ENCODE measurements at regions not wholly inside any gene's neighbourhood (a gene's known extent, or its start where the extent isn't known, plus 50 kb on each side); places are given as distances from the start of the nearest gene placed in this dataset.

GRCh38 chr5:3825531-3826451 is 230.2 kb downstream of the IRX1 start:
- DNase-seq (ENCODE audit: low read depth, low spot score), result no peak

GRCh38 chr5:3827624-3828023 is 232.0 kb downstream of the IRX1 start:
- DNase-seq (ENCODE audit: low read depth, low spot score), result no peak

GRCh38 chr5:3828761-3829160 is 233.1 kb downstream of the IRX1 start:
- no peak for DNase-seq (ENCODE audit: low read depth, low spot score)

GRCh38 chr5:3833566-3833965 is 237.9 kb downstream of the IRX1 start:
- DNase-seq (ENCODE audit: low read depth, low spot score), result no peak

- DNase-seq (ENCODE audit: low read depth, low spot score), result no peak
Measured at GRCh38 chr5:3835811-3836210, 240.2 kb downstream of the IRX1 start.

GRCh38 chr5:3836528-3836927 is 240.9 kb downstream of the IRX1 start:
- DNase-seq (ENCODE audit: low read depth, low spot score), result no peak

- no peak for DNase-seq (ENCODE audit: low read depth, low spot score)
Measured at GRCh38 chr5:3837506-3837905, 241.9 kb downstream of the IRX1 start.

GRCh38 chr5:3839151-3839550 is 243.5 kb downstream of the IRX1 start:
- DNase-seq (ENCODE audit: low read depth, low spot score), result no peak

- DNase-seq (ENCODE audit: low read depth, low spot score), result no peak
Measured at GRCh38 chr5:3842591-3842990, 247.0 kb downstream of the IRX1 start.

- DNase-seq (ENCODE audit: low read depth, low spot score), result no peak
Measured at GRCh38 chr5:3843706-3844105, 248.1 kb downstream of the IRX1 start.

- no peak for DNase-seq (ENCODE audit: low read depth, low spot score)
Measured at GRCh38 chr5:3844266-3844665, 248.6 kb downstream of the IRX1 start.

- no peak for DNase-seq (ENCODE audit: low read depth, low spot score)
Measured at GRCh38 chr5:3845230-3845629, 249.6 kb downstream of the IRX1 start.

GRCh38 chr5:3852161-3852916 is 256.7 kb downstream of the IRX1 start:
- DNase-seq (ENCODE audit: low read depth, low spot score), result no peak

- no peak for DNase-seq (ENCODE audit: low read depth, low spot score)
Measured at GRCh38 chr5:3853362-3853761, 257.7 kb downstream of the IRX1 start.

- no peak for DNase-seq (ENCODE audit: low read depth, low spot score)
Measured at GRCh38 chr5:3854188-3854821, 258.7 kb downstream of the IRX1 start.

GRCh38 chr5:3856036-3856435 is 260.4 kb downstream of the IRX1 start:
- no peak for DNase-seq (ENCODE audit: low read depth, low spot score)

- no peak for DNase-seq (ENCODE audit: low read depth, low spot score)
Measured at GRCh38 chr5:3858524-3858923, 262.9 kb downstream of the IRX1 start.

GRCh38 chr5:3862906-3863305 is 267.3 kb downstream of the IRX1 start:
- no peak for DNase-seq (ENCODE audit: low read depth, low spot score)

GRCh38 chr5:3875144-3875543 is 279.5 kb downstream of the IRX1 start:
- DNase-seq (ENCODE audit: low read depth, low spot score), result no peak

GRCh38 chr5:3878267-3878666 is 282.6 kb downstream of the IRX1 start:
- no peak for DNase-seq (ENCODE audit: low read depth, low spot score)

GRCh38 chr5:3883040-3883439 is 287.4 kb downstream of the IRX1 start:
- no peak for DNase-seq (ENCODE audit: low read depth, low spot score)

Measured in iPS DF 19.7 (cell line).